K562 (cell line): ENCODE measurements at regions not wholly inside any gene's neighbourhood (a gene's known extent, or its start where the extent isn't known, plus 50 kb on each side); places are given as distances from the start of the nearest gene placed in this dataset.

Source experiments
- ATAC-seq: fragments of 200-7000 bp; cut with Tn5 transposase; 3 replicates; pipeline ENCODE4 v1.9.1; 2020; ENCODE audit warnings: moderate library complexity
- BruUV-seq: library from RNA; stranded (reverse); fragments of 400-500 nt; replicated peaks from 2 replicates; lab custom pipeline; 2021; lab: Mats Ljungman, UMichigan
- CTCF ChIA-PET: fragments of 300-600 bp; formaldehyde crosslinking; extraction: SDS; loops from one replicate; lab custom pipeline; 2021; ENCODE audit warnings: low intra/inter-chr PET ratio; lab: Yijun Ruan, JAX
- POLR2A ChIA-PET: fragments of 300-600, 350-650 bp; sonication (Branson Sonifier 250); formaldehyde crosslinking; extraction: SDS; loops from one replicate; lab custom pipeline; 2021; ENCODE audit warnings: antibody characterized with exemption, inconsistent platforms; lab: Yijun Ruan, JAX
- DNase-seq, 4 experiments: peaks; one replicate each; pipeline versions ENCODE4 v3.0.0 to v3.0.0-alpha.2; 2011 to 2018; ENCODE audit warnings: low spot score in 3 of 4, mixed read lengths in 3 of 4; ENCODE audit errors: extremely low read depth in 1 of 4
- FAIRE-seq: peaks from 2 replicates; lab custom pipeline; 2011; peaks lifted over from hg19 to GRCh38; lab: Jason Lieb, UNC
- H2AFZ ChIP-seq: 2 replicates; pipeline ENCODE4 v1.6.0; 2011; ENCODE audit warnings: low read depth, low read length, control low read depth, inconsistent platforms
- H3K27ac ChIP-seq: fragments of 200-600 bp; 3 replicates; pipeline ENCODE4 v1.8.0; 2011; ENCODE audit warnings: low read depth, mild to moderate bottlenecking, control low read depth, inconsistent platforms, low read length, moderate library complexity, mixed read lengths; ENCODE audit errors: extremely low read depth
- H3K27me3 ChIP-seq, 2 experiments: fragments of 300-600 bp in 1 of 2; 2 replicates in 1 of 2; 3 replicates in 1 of 2; pipeline versions ENCODE4 v1.6.0 to v1.8.0; 2011; ENCODE audit warnings: inconsistent platforms in 2 of 2, low read length in 2 of 2, mild to moderate bottlenecking in 1 of 2, mixed read lengths in 1 of 2, moderate library complexity in 1 of 2; ENCODE audit not compliant: control insufficient read depth in 2 of 2, insufficient read depth in 2 of 2
- H3K36me3 ChIP-seq: fragments of 300-600 bp; 3 replicates; pipeline ENCODE4 v1.8.0; 2011; ENCODE audit warnings: mild to moderate bottlenecking, low read length, inconsistent platforms; ENCODE audit not compliant: control insufficient read depth, insufficient read depth
- H3K4me1 ChIP-seq, 2 experiments: fragments of 200-600 bp in 1 of 2; replicated peaks in 1 of 2; 2 replicates in 1 of 2; 3 replicates in 1 of 2; pipeline versions ENCODE4 v1.5.1 to v1.8.0; 2011; ENCODE audit warnings: inconsistent platforms in 2 of 2, low read length in 2 of 2, mild to moderate bottlenecking in 1 of 2, mixed read lengths in 1 of 2, moderate library complexity in 1 of 2; ENCODE audit not compliant: control insufficient read depth in 2 of 2, insufficient read depth in 2 of 2
- H3K4me2 ChIP-seq: 2 replicates; pipeline ENCODE4 v1.6.1; 2011; ENCODE audit warnings: low read length, control low read depth, inconsistent platforms, mixed read lengths; ENCODE audit not compliant: insufficient read depth
- H3K4me3 ChIP-seq: fragments of 200-600 bp; sonication (generic), shearing (Covaris generic); 2 replicates; pipeline ENCODE4 v1.5.1; 2016; ENCODE audit warnings: control low read depth, inconsistent platforms
- H3K79me2 ChIP-seq: fragments of 200-600 bp; 3 replicates; pipeline ENCODE4 v1.8.0; 2011; ENCODE audit warnings: low read length, inconsistent platforms; ENCODE audit not compliant: control insufficient read depth, insufficient read depth
- H3K9ac ChIP-seq, 2 experiments: 2 replicates each; pipeline versions ENCODE4 v1.6.0 to v1.6.1; 2011; ENCODE audit warnings: low read depth in 2 of 2, low read length in 2 of 2, control low read depth in 1 of 2, inconsistent platforms in 1 of 2, mild to moderate bottlenecking in 1 of 2, mixed read lengths in 1 of 2; ENCODE audit not compliant: insufficient read depth in 1 of 2
- H3K9me1 ChIP-seq: one replicate; pipeline ENCODE4 v1.6.0; 2011; ENCODE audit warnings: inconsistent platforms, mild to moderate bottlenecking, low read length, moderate library complexity; ENCODE audit not compliant: control insufficient read depth, insufficient read depth
- H3K9me3 ChIP-seq: replicated peaks from 2 replicates; pipeline ENCODE4 v1.5.1; 2011; ENCODE audit warnings: low read depth, low read length, inconsistent platforms; ENCODE audit not compliant: control insufficient read depth, insufficient read depth
- H4K20me1 ChIP-seq: replicated peaks from 2 replicates; pipeline ENCODE4 v1.6.1; 2011; ENCODE audit warnings: low read length, inconsistent platforms, mixed read lengths; ENCODE audit not compliant: control insufficient read depth, insufficient read depth
- BRF2 ChIP-seq: IDR thresholded peaks from 3 replicates; pipeline ENCODE4 v1.6.1; 2011; ENCODE audit warnings: borderline replicate concordance, mild to moderate bottlenecking; ENCODE audit not compliant: insufficient read length, insufficient read depth
- CAMTA2 ChIP-seq: fragments of 250-450 bp; sonication (Bioruptor Pico); conservative IDR thresholded peaks from 2 replicates; pipeline ENCODE4 v1.5.1; 2022
- FUS ChIP-seq: fragments of 200-400 bp; formaldehyde crosslinking; optimal IDR thresholded peaks from 2 replicates; pipeline ENCODE3; 2017; ENCODE audit warnings: low read depth, low read length
- LEF1 ChIP-seq: fragments of 450-650 bp; IDR thresholded peaks from 2 replicates; pipeline ENCODE4 v1.6.1; 2016; ENCODE audit warnings: mild to moderate bottlenecking
- MBD2 ChIP-seq: sonication (generic); IDR thresholded peaks from 2 replicates; pipeline ENCODE4 v1.6.1; 2016; ENCODE audit warnings: low read depth, borderline replicate concordance
- TAF1 ChIP-seq: IDR thresholded peaks from 2 replicates; pipeline ENCODE4 v1.6.1; 2011; ENCODE audit warnings: mild to moderate bottlenecking, low read length, moderate library complexity; ENCODE audit not compliant: insufficient read depth, control insufficient read depth, severe bottlenecking; ENCODE audit errors: extremely low read depth
- TCF7L2 ChIP-seq: fragments of 150-350 bp; IDR thresholded peaks from 2 replicates; pipeline ENCODE4 v1.6.1; 2016; ENCODE audit warnings: low read depth, mild to moderate bottlenecking, low read length, moderate library complexity
- TCFL5 ChIP-seq: fragments of 250-450 bp; sonication (Bioruptor Pico); conservative IDR thresholded peaks from 2 replicates; pipeline ENCODE4 v1.6.1; 2021; ENCODE audit warnings: mild to moderate bottlenecking, moderate library complexity, matching md5 sums
- ZNF133 ChIP-seq: fragments of 250-450 bp; sonication (Bioruptor Pico); IDR thresholded peaks from 2 replicates; pipeline ENCODE4 v1.4.0; 2020; ENCODE audit warnings: mild to moderate bottlenecking
- ZNF24 ChIP-seq: fragments of 450-650 bp; IDR thresholded peaks from 2 replicates; pipeline ENCODE4 v1.6.1; 2016
- WGBS: fragments of 100-300 bp; shearing (Covaris generic); methylation state at CpG from one replicate; pipeline ENCODE4 v1.1.6; 2016; ENCODE audit warnings: low coverage, mixed read lengths; ENCODE audit not compliant: insufficient coverage; ENCODE audit errors: missing lambda C conversion rate; 5-methylcytosine and 5-hydroxymethylcytosine counted together
- in situ Hi-C: fragments of 300-500 bp; cut with MboI; formaldehyde crosslinking; loops from 4 replicates; pipeline ENCODE4 v1.15.0; 2018; ENCODE audit warnings: inconsistent platforms, mixed read lengths
- intact Hi-C: fragments of 100-400 bp; cut with micrococcal nuclease; formaldehyde crosslinking; loops from 2 replicates; pipeline ENCODE4 v1.14.2; 2022

GRCh38 chr4:159483782-159484741 is 381.2 kb downstream of the RAPGEF2 start:
- ATAC-seq = no peak

More at GRCh38 chr4:159483782-159484741, 381.2 kb downstream of the RAPGEF2 start:
- ChIA-PET CTCF (no interaction called here), POLR2A (interaction anchor here (0.6 kb wide), 1 partner anchor 367 kb away, joined by 3 read pairs; no protein-coding TSS in a partner anchor)
- Histone ChIP-seq H3K79me2 (no peaks in the 10 kb centered on the region), H3K27ac (no peak overlapping the region), H3K27me3 (no peaks in the 10 kb centered on the region; a peak in 1 of 5 replicates), H3K4me3 (no peak overlapping the region), H3K9me3 (no peaks in the 10 kb centered on the region), H3K9ac (no peak overlapping the region), H2AFZ (no peak overlapping the region), H3K9me1 (no peaks in the 10 kb centered on the region), H3K4me2 (no peak overlapping the region), H3K4me1 (no peaks in the 10 kb centered on the region), H3K36me3 (no peaks in the 10 kb centered on the region), H4K20me1 (no peaks in the 10 kb centered on the region)
- in situ Hi-C loops = no loop called here
- no peak for DNase-seq
- intact Hi-C loops = no loop called here
- under 1% methylated on average over 6 of the region's 6 CpGs for WGBS
- TF ChIP-seq FUS (no peak), TCFL5 (CRISPR knock-in tag) (no peak), CAMTA2 (no peak), BRF2 (no peak), LEF1 (no peak), ZNF133 (CRISPR knock-in tag) (no peak), TCF7L2 (no peak), MBD2 (no peak), TAF1 (no peak), ZNF24 (no peak)
- BruUV-seq = no TSS peak
- no peak for FAIRE-seq
